T-helper 17 cell (primary cell): ENCODE measurements at regions not wholly inside any gene's neighbourhood (a gene's known extent, or its start where the extent isn't known, plus 50 kb on each side); places are given as distances from the start of the nearest gene placed in this dataset.

Source experiments
- ATAC-seq: fragments of 150-1000 bp; cut with Tn5 transposase; 2 replicates; pipeline ENCODE4 v1.10.0; 2021; ENCODE audit warnings: mild to moderate bottlenecking, moderate library complexity
- DNase-seq, 3 donors: peaks; one replicate each; pipeline versions ENCODE4 v3.0.0 to v3.0.0-alpha.2; 2020 to 2021
- H3K9me3 ChIP-seq: one replicate; pipeline ENCODE4 v1.7.0; 2013; ENCODE audit warnings: low read length, mild to moderate bottlenecking; ENCODE audit not compliant: control insufficient read depth, poor library complexity, severe bottlenecking
- H3K27ac Mint-ChIP-seq: one replicate; pipeline ENCODE4 v1.8.0; 2022; ENCODE audit warnings: mild to moderate bottlenecking, moderate library complexity, mixed read lengths
- H3K27me3 Mint-ChIP-seq: one replicate; pipeline ENCODE4 v1.8.0; 2022; ENCODE audit warnings: mixed read lengths
- H3K36me3 Mint-ChIP-seq: one replicate; pipeline ENCODE4 v1.8.0; 2022; ENCODE audit warnings: low read depth, mixed read lengths
- H3K4me1 Mint-ChIP-seq: one replicate; pipeline ENCODE4 v1.8.0; 2022; ENCODE audit warnings: mild to moderate bottlenecking, mixed read lengths
- H3K4me3 Mint-ChIP-seq: one replicate; pipeline ENCODE4 v1.8.0; 2022; ENCODE audit warnings: mild to moderate bottlenecking, moderate library complexity, mixed read lengths

- ATAC-seq = no peak
- Mint-ChIP-seq H3K27me3 (no peaks in the 10 kb centered on the region), H3K4me3 (no peak overlapping the region), H3K36me3 (no peaks in the 10 kb centered on the region), H3K27ac (no peak overlapping the region), H3K4me1 (no peaks in the 10 kb centered on the region)
- H3K9me3 ChIP-seq = no peaks in the 10 kb centered on the region
- DNase-seq = no peak
These were observed 783.2 kb downstream of the RPA4 start for GRCh38 chrX:97666890-97667289.

- Mint-ChIP-seq H3K36me3 (no peaks in the 10 kb centered on the region), H3K27ac (no peak overlapping the region), H3K4me1 (no peaks in the 10 kb centered on the region), H3K27me3 (no peaks in the 10 kb centered on the region), H3K4me3 (no peak overlapping the region)
- no peak for DNase-seq
- H3K9me3 ChIP-seq = no peaks in the 10 kb centered on the region
- ATAC-seq = no peak
These were observed 784.4 kb downstream of the RPA4 start for GRCh38 chrX:97668126-97668525.

- no peak overlapping the region for H3K27ac Mint-ChIP-seq
- H3K27me3 Mint-ChIP-seq = no peaks in the 10 kb centered on the region
- H3K36me3 Mint-ChIP-seq = no peaks in the 10 kb centered on the region
These were observed 788.4 kb downstream of the RPA4 start for GRCh38 chrX:97672138-97672537.

DNA sequence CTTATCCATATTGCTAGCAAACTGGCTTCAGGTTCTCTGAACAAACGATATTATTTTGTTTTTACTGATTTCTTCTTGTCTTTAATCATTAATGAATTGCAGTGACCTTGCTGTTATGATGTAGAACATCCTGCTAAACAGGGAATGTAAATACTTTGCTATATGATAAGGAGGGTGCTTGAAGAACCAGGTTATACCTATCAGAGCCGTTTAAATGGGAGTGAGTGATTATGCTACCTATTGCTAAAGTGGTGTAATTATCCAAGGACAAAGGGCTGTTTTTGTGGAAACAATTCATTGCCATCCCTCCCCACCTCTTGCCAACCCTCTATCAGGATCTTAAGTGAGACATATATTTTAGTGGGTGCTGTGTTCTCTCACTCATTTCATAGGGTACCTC lies 788.9 kb downstream of the RPA4 start:
- Mint-ChIP-seq H3K4me1 (no peaks in the 10 kb centered on the region), H3K4me3 (no peak overlapping the region), H3K27ac (no peak overlapping the region), H3K27me3 (no peaks in the 10 kb centered on the region), H3K36me3 (no peaks in the 10 kb centered on the region)
- no peaks in the 10 kb centered on the region for H3K9me3 ChIP-seq
- DNase-seq (no peak), ATAC-seq (no peak)

More at GRCh38 chrX:97672138-97672537, 788.4 kb downstream of the RPA4 start:
- ATAC-seq = no peak
- no peak overlapping the region for H3K4me3 Mint-ChIP-seq
- H3K9me3 ChIP-seq = no peaks in the 10 kb centered on the region
- no peaks in the 10 kb centered on the region for H3K4me1 Mint-ChIP-seq
- no peak for DNase-seq

DNA sequence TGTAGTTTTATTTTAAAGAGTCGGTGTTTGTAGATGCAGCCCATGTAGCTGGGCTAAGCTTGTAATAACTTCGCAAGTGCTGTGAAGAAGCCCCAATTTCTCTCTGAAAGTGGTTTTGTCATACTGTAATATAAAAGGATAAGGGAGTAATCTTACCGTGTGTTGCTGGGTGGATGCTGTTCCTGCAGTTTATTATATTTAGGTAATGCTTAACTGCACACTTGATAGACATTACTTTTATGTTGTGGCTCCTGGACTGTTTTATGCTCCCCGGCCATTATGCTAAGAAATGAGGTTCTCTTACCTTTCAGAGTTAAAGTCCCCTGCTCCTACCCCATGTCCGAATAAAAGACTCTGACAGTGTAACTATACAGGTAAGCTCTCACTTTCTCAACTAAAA lies 789.4 kb downstream of the RPA4 start:
- H3K9me3 ChIP-seq = no peaks in the 10 kb centered on the region
- no peaks in the 10 kb centered on the region for H3K4me1 Mint-ChIP-seq

DNA sequence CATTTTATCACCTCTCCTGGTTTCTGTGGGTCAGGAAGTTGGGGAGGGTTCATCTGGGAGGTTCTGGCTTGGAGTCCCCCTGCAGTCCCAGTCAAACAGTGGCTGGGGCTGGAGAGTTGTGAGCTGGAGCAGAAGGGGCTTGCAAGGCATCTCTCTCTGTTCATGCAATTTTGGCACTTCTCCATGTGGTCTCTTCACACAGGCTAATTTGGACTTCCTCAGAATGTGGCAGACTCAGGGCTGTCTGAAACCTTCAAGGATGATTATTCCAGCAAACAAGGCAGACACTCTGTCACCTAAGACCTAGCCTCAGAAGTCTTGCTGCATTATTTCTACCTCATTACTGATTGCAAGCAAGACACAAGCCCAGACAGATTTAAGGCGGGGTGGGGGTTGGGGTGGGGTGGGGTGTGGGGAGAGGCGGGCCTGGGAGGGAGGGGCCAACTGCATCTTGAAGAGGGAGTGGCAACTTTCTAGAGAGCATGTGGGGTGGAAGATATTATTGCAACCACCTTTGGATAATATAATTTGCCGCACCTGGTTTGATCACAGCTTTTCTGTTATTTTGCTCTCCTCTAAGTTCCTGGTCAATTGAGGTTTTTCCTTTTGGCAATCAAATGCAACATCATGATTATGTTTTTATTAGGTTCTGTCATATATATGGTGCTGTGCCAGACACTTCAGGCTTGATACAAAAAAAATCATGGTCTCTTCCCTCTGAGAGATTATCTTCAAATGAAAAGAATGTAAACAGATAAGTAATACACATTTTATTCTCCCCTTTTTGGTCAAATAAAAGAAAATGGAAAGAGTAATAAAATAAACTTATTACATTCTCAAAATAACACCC lies 799.5 kb downstream of the RPA4 start:
- no peak overlapping the region for H3K27ac Mint-ChIP-seq
- H3K4me3 Mint-ChIP-seq = no peak overlapping the region
- DNase-seq (no peak), ATAC-seq (no peak)
- no peaks in the 10 kb centered on the region for H3K4me1 Mint-ChIP-seq
- no peaks in the 10 kb centered on the region for H3K36me3 Mint-ChIP-seq
- H3K27me3 Mint-ChIP-seq = no peaks in the 10 kb centered on the region
- no peaks in the 10 kb centered on the region for H3K9me3 ChIP-seq

More for the DNA sequence above, 789.4 kb downstream of the RPA4 start:
- H3K36me3 Mint-ChIP-seq = no peaks in the 10 kb centered on the region
- H3K4me3 Mint-ChIP-seq = no peak overlapping the region
- no peaks in the 10 kb centered on the region for H3K27me3 Mint-ChIP-seq
- no peak for DNase-seq
- H3K27ac Mint-ChIP-seq = no peak overlapping the region
- ATAC-seq = no peak

DNA sequence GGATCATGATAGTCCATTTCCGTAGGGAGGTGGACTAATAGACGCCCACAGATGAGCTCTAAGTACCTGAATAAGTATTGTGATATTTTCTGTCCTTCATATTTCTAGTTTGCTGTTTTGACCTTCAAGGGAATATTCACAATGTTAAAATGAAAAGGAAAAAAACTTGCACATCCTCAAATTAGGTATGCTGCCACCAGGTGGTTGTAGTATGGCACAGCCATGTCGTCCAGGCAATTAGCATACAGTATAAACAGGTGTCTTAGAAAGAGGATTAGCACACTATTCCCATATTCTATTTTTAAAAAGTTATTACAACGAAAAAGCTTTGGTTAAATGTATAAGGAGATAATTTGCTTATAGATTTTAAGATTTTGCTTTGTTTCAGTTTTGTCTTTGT lies 802.0 kb downstream of the RPA4 start:
- Mint-ChIP-seq H3K36me3 (no peaks in the 10 kb centered on the region), H3K27ac (no peak overlapping the region), H3K4me1 (no peaks in the 10 kb centered on the region), H3K4me3 (no peak overlapping the region), H3K27me3 (no peaks in the 10 kb centered on the region)
- no peaks in the 10 kb centered on the region for H3K9me3 ChIP-seq
- DNase-seq (no peak), ATAC-seq (peak; percentile 39)

- no peak for DNase-seq
- Mint-ChIP-seq H3K36me3 (no peaks in the 10 kb centered on the region), H3K4me1 (no peaks in the 10 kb centered on the region), H3K27ac (no peak overlapping the region), H3K4me3 (no peak overlapping the region), H3K27me3 (no peaks in the 10 kb centered on the region)
- ATAC-seq = no peak
- no peaks in the 10 kb centered on the region for H3K9me3 ChIP-seq
These were observed 808.3 kb downstream of the RPA4 start for GRCh38 chrX:97691901-97692455.

GRCh38 chrX:97692575-97692974 lies 808.9 kb downstream of the RPA4 start:
- DNase-seq = no peak
- ATAC-seq = no peak
- Mint-ChIP-seq H3K4me3 (no peak overlapping the region), H3K27me3 (no peaks in the 10 kb centered on the region), H3K4me1 (no peaks in the 10 kb centered on the region), H3K36me3 (no peaks in the 10 kb centered on the region), H3K27ac (no peak overlapping the region)
- H3K9me3 ChIP-seq = no peaks in the 10 kb centered on the region

DNA sequence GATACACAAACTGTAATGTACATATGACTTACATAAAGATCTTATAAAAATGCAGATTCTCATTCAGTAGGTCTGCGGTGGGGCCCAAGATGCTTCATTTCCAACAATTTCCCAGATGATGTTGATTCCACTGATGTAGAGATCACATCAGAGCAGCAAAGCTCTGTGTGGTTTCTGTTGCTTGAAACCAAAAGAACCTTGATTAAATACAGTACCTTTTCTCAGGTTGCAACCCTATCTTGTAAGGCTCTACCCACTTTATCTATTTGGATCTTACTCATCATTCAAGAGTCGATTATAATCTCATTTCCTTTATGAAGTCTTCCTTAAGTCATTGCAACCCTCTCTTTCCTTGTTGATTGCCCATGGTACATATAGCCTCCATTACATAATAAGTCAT lies 816.8 kb downstream of the RPA4 start:
- Mint-ChIP-seq H3K4me1 (no peaks in the 10 kb centered on the region), H3K27me3 (no peaks in the 10 kb centered on the region), H3K27ac (no peak overlapping the region), H3K36me3 (no peaks in the 10 kb centered on the region), H3K4me3 (no peak overlapping the region)
- DNase-seq = no peak
- H3K9me3 ChIP-seq = no peaks in the 10 kb centered on the region
- no peak for ATAC-seq

DNA sequence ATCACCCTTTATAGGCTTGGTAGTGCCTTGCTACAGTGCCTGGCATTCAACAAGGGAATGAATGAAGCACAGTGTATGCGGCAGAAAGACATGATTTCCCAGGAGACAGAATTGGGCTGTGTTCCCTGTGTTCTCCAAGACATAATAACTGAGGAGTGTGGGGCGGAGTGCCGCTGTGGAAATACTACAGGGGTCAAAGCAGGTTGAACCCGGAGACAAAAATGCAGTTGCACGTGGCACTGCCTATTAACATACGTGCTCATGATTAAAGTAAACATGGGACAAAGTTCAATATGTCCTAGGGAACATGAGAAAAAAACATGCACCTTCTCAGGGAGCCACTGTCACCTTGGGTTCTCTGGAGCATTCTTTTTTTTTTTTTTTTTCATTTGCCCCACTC lies 820.8 kb downstream of the RPA4 start:
- Mint-ChIP-seq H3K27me3 (no peaks in the 10 kb centered on the region), H3K27ac (no peak overlapping the region), H3K4me3 (no peak overlapping the region), H3K4me1 (no peaks in the 10 kb centered on the region), H3K36me3 (no peaks in the 10 kb centered on the region)
- no peak for DNase-seq
- no peaks in the 10 kb centered on the region for H3K9me3 ChIP-seq
- no peak for ATAC-seq

GRCh38 chrX:97704881-97705280 lies 821.2 kb downstream of the RPA4 start:
- no peak overlapping the region for H3K27ac Mint-ChIP-seq
- H3K4me1 Mint-ChIP-seq = no peaks in the 10 kb centered on the region
- no peak overlapping the region for H3K4me3 Mint-ChIP-seq
- no peaks in the 10 kb centered on the region for H3K36me3 Mint-ChIP-seq
- H3K27me3 Mint-ChIP-seq = no peaks in the 10 kb centered on the region
- DNase-seq (no peak), ATAC-seq (no peak)
- no peaks in the 10 kb centered on the region for H3K9me3 ChIP-seq

DNA sequence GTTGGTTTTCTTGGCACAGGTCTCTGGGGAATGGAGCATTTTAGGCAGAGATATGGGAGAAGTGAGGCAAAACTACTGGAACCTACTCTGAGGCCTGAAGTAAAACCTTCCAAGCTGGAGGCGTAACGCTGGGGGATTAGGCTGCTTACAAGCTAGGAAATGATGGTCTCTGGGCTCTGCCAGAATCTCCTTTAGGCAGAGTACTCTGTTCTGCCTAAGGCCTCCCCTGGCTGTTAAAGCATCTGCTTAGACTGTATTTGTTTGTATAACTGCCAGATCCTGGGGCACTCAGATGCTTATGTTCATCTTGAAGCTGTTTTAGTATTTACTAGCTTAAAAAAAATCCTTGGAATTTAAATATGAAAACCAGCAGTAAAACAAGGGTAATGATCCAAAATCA lies 822.2 kb downstream of the RPA4 start:
- no peak for ATAC-seq
- Mint-ChIP-seq H3K4me3 (no peak overlapping the region), H3K36me3 (no peaks in the 10 kb centered on the region), H3K4me1 (no peaks in the 10 kb centered on the region), H3K27ac (no peak overlapping the region), H3K27me3 (no peaks in the 10 kb centered on the region)
- DNase-seq = no peak
- H3K9me3 ChIP-seq = no peaks in the 10 kb centered on the region

- H3K4me1 Mint-ChIP-seq = no peaks in the 10 kb centered on the region
- no peak for DNase-seq
These were observed 830.4 kb downstream of the RPA4 start for GRCh38 chrX:97714072-97714471.

More at GRCh38 chrX:97714072-97714471, 830.4 kb downstream of the RPA4 start:
- Mint-ChIP-seq H3K27ac (no peak overlapping the region), H3K36me3 (no peaks in the 10 kb centered on the region), H3K4me3 (no peak overlapping the region), H3K27me3 (no peaks in the 10 kb centered on the region)
- ATAC-seq = no peak
- no peaks in the 10 kb centered on the region for H3K9me3 ChIP-seq
